Hindlimb muscle (tissue), 1 donor: ENCODE measurements at regions not wholly inside any gene's neighbourhood (a gene's known extent, or its start where the extent isn't known, plus 50 kb on each side); places are given as distances from the start of the nearest gene placed in this dataset.
"Not testable (repeated sequence)": the region's sequence is repeated elsewhere in the genome, so short reads cannot be mapped to it uniquely, and the experiment has no call there.

Source experiments
- DNase-seq: peaks from one replicate; pipeline ENCODE4 v3.0.0-alpha.2; 2013

- no peak for DNase-seq
Observed at GRCh38 chr1:143694085-143694484, 277.7 kb downstream of the FAM72C start.

- DNase-seq = no peak
Observed at GRCh38 chr1:143691971-143692529, 279.7 kb downstream of the FAM72C start.

GRCh38 chr1:143691400-143691891 lies 280.3 kb downstream of the FAM72C start:
- no peak for DNase-seq

- no peak for DNase-seq
Observed at GRCh38 chr1:143689781-143690180, 282.0 kb downstream of the FAM72C start.

GRCh38 chr1:143680304-143680703 lies 291.5 kb downstream of the FAM72C start:
- no peak for DNase-seq

GRCh38 chr1:143672983-143673382 lies 298.8 kb downstream of the FAM72C start:
- no peak for DNase-seq

GRCh38 chr1:143667730-143668129 lies 304.1 kb downstream of the FAM72C start:
- DNase-seq = no peak

GRCh38 chr1:143666851-143667250 lies 304.9 kb downstream of the FAM72C start:
- no peak for DNase-seq

- DNase-seq = no peak
Observed at GRCh38 chr1:143665606-143666005, 306.2 kb downstream of the FAM72C start.

- not testable (repeated sequence) for DNase-seq
Observed at GRCh38 chr1:143663056-143663455, 308.7 kb downstream of the FAM72C start.

- DNase-seq = no peak
Observed at GRCh38 chr1:143661418-143662101, 310.2 kb downstream of the FAM72C start.

GRCh38 chr1:143660354-143660941 lies 311.3 kb downstream of the FAM72C start:
- no peak for DNase-seq

- DNase-seq = no peak
Observed at GRCh38 chr1:143653429-143653802, 318.4 kb downstream of the FAM72C start.

- no peak for DNase-seq
Observed at GRCh38 chr1:143652744-143653428, 318.9 kb downstream of the FAM72C start.

GRCh38 chr1:143652187-143652586 lies 319.6 kb downstream of the FAM72C start:
- no peak for DNase-seq

- no peak for DNase-seq
Observed at GRCh38 chr1:143651350-143651992, 320.3 kb downstream of the FAM72C start.

- not testable (repeated sequence) for DNase-seq
Observed at GRCh38 chr1:143644035-143644434, 327.8 kb downstream of the FAM72C start.

- DNase-seq = no peak
Observed at GRCh38 chr1:143643148-143643885, 328.5 kb downstream of the FAM72C start.

GRCh38 chr1:143625886-143626285 lies 345.9 kb downstream of the FAM72C start:
- DNase-seq = no peak

- DNase-seq = no peak
Observed at GRCh38 chr1:143619851-143620250, 351.9 kb downstream of the FAM72C start.

- DNase-seq = no peak
Observed at GRCh38 chr1:143611159-143611558, 360.6 kb downstream of the FAM72C start.

- no peak for DNase-seq
Observed at GRCh38 chr1:143610196-143610595, 361.6 kb downstream of the FAM72C start.
